T-cell (primary cell): ENCODE measurements at regions not wholly inside any gene's neighbourhood (a gene's known extent, or its start where the extent isn't known, plus 50 kb on each side); places are given as distances from the start of the nearest gene placed in this dataset.

ENCODE experiments used
- ATAC-seq, 4 experiments: fragments of 200-7000 bp in 3 of 4; fragments of 150-1000 bp in 1 of 4; cut with Tn5 transposase; replicated peaks in 1 of 4; 1 replicate in 3 of 4; 2 replicates in 1 of 4; pipeline ENCODE4 v1.10.0; 2021; ENCODE audit warnings: moderate library complexity in 3 of 4, mild to moderate bottlenecking in 2 of 4, moderate number of reproducible peaks in 1 of 4
- CTCF ChIA-PET, 2 donors: fragments of 300-600 bp; sonication (Branson Sonifier 250); formaldehyde crosslinking; loops; one replicate each; lab custom pipeline; 2022; ENCODE audit warnings: antibody characterized with exemption in 2 of 2; lab: Charles Lee
- POLR2A ChIA-PET, 2 donors: fragments of 300-600 bp; sonication (Branson Sonifier 250); formaldehyde crosslinking; loops; one replicate each; lab custom pipeline; 2022; ENCODE audit warnings: antibody characterized with exemption in 2 of 2; lab: Charles Lee
- DNase-seq, 35 experiments: peaks; one replicate each; pipeline versions ENCODE4 v3.0.0 to v3.0.0-alpha.2; 2013 to 2023
- H3K27ac ChIP-seq: one replicate; pipeline ENCODE4 v1.5.1; 2013; ENCODE audit warnings: low read length
- H3K27me3 ChIP-seq, 2 experiments: replicated peaks in 1 of 2; 1 replicate in 1 of 2; 2 replicates in 1 of 2; pipeline versions ENCODE4 v1.6.1 to v1.7.0; 2013; ENCODE audit warnings: low read length in 1 of 2, mixed read lengths in 1 of 2; ENCODE audit not compliant: control insufficient read depth in 2 of 2, insufficient read depth in 2 of 2; ENCODE audit errors: extremely low read depth in 1 of 2
- H3K36me3 ChIP-seq, 2 donors: 1 replicate in 1 of 2; 2 replicates in 1 of 2; pipeline versions ENCODE4 v1.6.1 to v1.7.0; 2013; ENCODE audit warnings: low read length in 1 of 2; ENCODE audit not compliant: control insufficient read depth in 2 of 2, insufficient read depth in 1 of 2; ENCODE audit errors: extremely low read depth in 1 of 2
- H3K4me1 ChIP-seq, 2 experiments: 1 replicate in 1 of 2; 2 replicates in 1 of 2; pipeline versions ENCODE4 v1.6.1 to v1.7.0; 2013; ENCODE audit warnings: low read length in 2 of 2, mixed read lengths in 1 of 2; ENCODE audit not compliant: insufficient read depth in 2 of 2, control insufficient read depth in 1 of 2; ENCODE audit errors: extremely low read depth in 1 of 2
- H3K4me3 ChIP-seq, 2 donors: 1 replicate in 1 of 2; 2 replicates in 1 of 2; pipeline versions ENCODE4 v1.5.1 to v1.7.0; 2013; ENCODE audit warnings: mild to moderate bottlenecking in 2 of 2, low read length in 1 of 2, moderate library complexity in 1 of 2; ENCODE audit not compliant: control insufficient read depth in 1 of 2; ENCODE audit errors: extremely low read depth in 1 of 2
- H3K9me3 ChIP-seq: 2 replicates; pipeline ENCODE4 v1.7.0; 2013
- H3K27ac Mint-ChIP-seq, 2 donors: one replicate each; pipeline ENCODE4 v1.8.0; 2020 to 2021; ENCODE audit warnings: mild to moderate bottlenecking in 2 of 2, mixed read lengths in 2 of 2
- H3K27me3 Mint-ChIP-seq, 2 donors: one replicate each; pipeline ENCODE4 v1.8.0; 2021 to 2022; ENCODE audit warnings: mixed read lengths in 2 of 2
- H3K36me3 Mint-ChIP-seq: one replicate; pipeline ENCODE4 v1.8.0; 2021; ENCODE audit warnings: mixed read lengths
- H3K4me1 Mint-ChIP-seq, 3 donors: one replicate each; pipeline ENCODE4 v1.8.0; 2020 to 2022; ENCODE audit warnings: mixed read lengths in 3 of 3, mild to moderate bottlenecking in 1 of 3
- H3K4me3 Mint-ChIP-seq, 3 donors: one replicate each; pipeline ENCODE4 v1.8.0; 2020 to 2022; ENCODE audit warnings: mild to moderate bottlenecking in 3 of 3, mixed read lengths in 3 of 3, moderate library complexity in 3 of 3
- H3K9me3 Mint-ChIP-seq, 3 donors: one replicate each; pipeline ENCODE4 v1.8.0; 2020 to 2022; ENCODE audit warnings: mixed read lengths in 3 of 3
- WGBS: methylation state at CpG from one replicate; pipeline ENCODE4 v1.1.5; 2013; ENCODE audit warnings: missing lambda C conversion rate; ENCODE audit not compliant: insufficient coverage; 5-methylcytosine and 5-hydroxymethylcytosine counted together

GRCh38 chr11:112465433-112466024 lies 204.9 kb upstream of the PLET1 start:
- no peak overlapping the region for H3K27ac Mint-ChIP-seq
- peaks cover 0 to 5% (median 5%) of the 10 kb centered on the region in 3 donors for H3K9me3 Mint-ChIP-seq
- H3K36me3 Mint-ChIP-seq = no peaks in the 10 kb centered on the region
- ChIA-PET CTCF (no interaction called here), POLR2A (no interaction called here)
- H3K27ac ChIP-seq = no peak overlapping the region
- H3K4me1 Mint-ChIP-seq = no peaks in the 10 kb centered on the region
- WGBS = 88% methylated on average over 5 of the region's 6 CpGs
- peaks cover 16 to 21% of the 10 kb centered on the region in 2 donors for H3K27me3 Mint-ChIP-seq
- H3K36me3 ChIP-seq = no peaks in the 10 kb centered on the region
- H3K9me3 ChIP-seq = no peaks in the 10 kb centered on the region
- no peak for ATAC-seq
- no peak for DNase-seq
- H3K4me3 ChIP-seq = no peak overlapping the region
- no peak overlapping the region for H3K4me3 Mint-ChIP-seq
- H3K4me1 ChIP-seq = no peaks in the 10 kb centered on the region
- peaks cover 0 to 22% of the 10 kb centered on the region in 2 experiments for H3K27me3 ChIP-seq

DNA sequence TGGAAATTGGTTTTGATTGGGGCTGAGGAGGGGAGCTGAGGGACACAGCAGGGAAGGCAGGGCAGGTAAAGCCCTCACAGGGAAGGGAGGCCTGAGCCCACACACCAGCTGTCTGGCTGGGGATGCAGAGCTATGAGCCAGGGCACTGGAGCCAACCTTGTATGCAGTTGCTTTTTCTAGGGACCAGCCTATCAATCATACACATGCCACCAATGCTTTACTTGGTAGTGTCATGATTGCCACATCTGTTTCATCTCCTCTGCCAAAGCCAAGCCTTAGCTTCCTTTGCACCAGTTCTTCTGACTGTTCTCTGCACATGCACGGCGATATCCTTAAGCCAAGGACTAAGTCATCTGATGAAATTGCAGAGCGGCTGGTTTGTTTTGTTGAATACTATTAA lies 207.1 kb upstream of the PLET1 start:
- POLR2A ChIA-PET = no interaction called here
- Histone ChIP-seq H3K27ac (no peak overlapping the region), H3K9me3 (no peaks in the 10 kb centered on the region), H3K27me3 (peaks cover 0 to 32% of the 10 kb centered on the region in 2 experiments), H3K36me3 (no peaks in the 10 kb centered on the region), H3K4me3 (no peak overlapping the region), H3K4me1 (no peaks in the 10 kb centered on the region)
- CTCF ChIA-PET = no interaction called here
- ATAC-seq = no peak
- no peaks in the 10 kb centered on the region for H3K36me3 Mint-ChIP-seq
- WGBS = no CpG with 5 or more reads among the region's 3 CpGs
- no peaks in the 10 kb centered on the region for H3K9me3 Mint-ChIP-seq
- no peaks in the 10 kb centered on the region for H3K4me1 Mint-ChIP-seq
- no peak overlapping the region for H3K27ac Mint-ChIP-seq
- no peak overlapping the region for H3K4me3 Mint-ChIP-seq
- DNase-seq = no peak
- H3K27me3 Mint-ChIP-seq = peaks cover 16 to 21% of the 10 kb centered on the region in 2 donors

DNA sequence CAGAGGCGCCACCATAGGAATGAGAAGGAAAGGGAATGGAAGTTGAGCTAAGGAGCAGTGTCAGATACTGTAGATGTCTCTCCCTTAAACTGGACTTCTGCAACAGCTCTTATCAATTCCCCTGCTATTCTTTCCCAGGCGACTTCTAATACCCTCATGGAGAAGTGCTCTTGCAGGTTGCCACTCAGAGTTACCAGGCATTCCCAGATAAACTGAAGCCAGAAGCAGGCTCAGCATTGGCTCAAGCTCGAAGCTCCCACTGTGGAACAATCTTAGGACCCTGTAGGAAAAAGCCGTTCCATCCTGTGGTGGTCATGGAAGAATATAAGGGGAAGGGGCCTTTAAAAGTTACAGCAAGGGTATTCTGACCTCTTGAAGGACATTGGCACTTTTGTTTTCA lies 208.7 kb upstream of the PLET1 start:
- Histone ChIP-seq H3K9me3 (no peaks in the 10 kb centered on the region), H3K27ac (no peak overlapping the region), H3K4me3 (no peak overlapping the region), H3K36me3 (no peaks in the 10 kb centered on the region), H3K4me1 (no peaks in the 10 kb centered on the region), H3K27me3 (peaks cover 0 to 31% of the 10 kb centered on the region in 2 experiments)
- no peak overlapping the region for H3K27ac Mint-ChIP-seq
- H3K27me3 Mint-ChIP-seq = peaks cover 17 to 20% of the 10 kb centered on the region in 2 donors
- ChIA-PET CTCF (no interaction called here), POLR2A (no interaction called here)
- DNase-seq (no peak), ATAC-seq (no peak)
- H3K36me3 Mint-ChIP-seq = no peaks in the 10 kb centered on the region
- no peak overlapping the region for H3K4me3 Mint-ChIP-seq
- H3K9me3 Mint-ChIP-seq = no peaks in the 10 kb centered on the region
- H3K4me1 Mint-ChIP-seq = no peaks in the 10 kb centered on the region
- WGBS = 68% methylated on average over 2 of the region's 4 CpGs

GRCh38 chr11:112470355-112470754 lies 209.7 kb upstream of the PLET1 start:
- Mint-ChIP-seq H3K27ac (no peak overlapping the region), H3K9me3 (no peaks in the 10 kb centered on the region), H3K27me3 (peaks cover 13 to 14% of the 10 kb centered on the region in 2 donors), H3K36me3 (no peaks in the 10 kb centered on the region), H3K4me1 (no peaks in the 10 kb centered on the region), H3K4me3 (no peak overlapping the region)
- H3K4me1 ChIP-seq = no peaks in the 10 kb centered on the region
- DNase-seq (no peak), ATAC-seq (no peak)
- peaks cover 0 to 24% of the 10 kb centered on the region in 2 experiments for H3K27me3 ChIP-seq
- H3K36me3 ChIP-seq = no peaks in the 10 kb centered on the region
- no CpG with 5 or more reads among the region's 4 CpGs for WGBS
- H3K9me3 ChIP-seq = no peaks in the 10 kb centered on the region
- POLR2A ChIA-PET = no interaction called here
- H3K4me3 ChIP-seq = no peak overlapping the region
- CTCF ChIA-PET = interaction anchor here in 1 of 2 donors (0.6 kb wide), 1 partner anchor 89 kb away, joined by 5 read pairs; no protein-coding TSS in a partner anchor
- H3K27ac ChIP-seq = no peak overlapping the region

GRCh38 chr11:112471731-112472130 lies 211.1 kb upstream of the PLET1 start:
- H3K9me3 Mint-ChIP-seq = no peaks in the 10 kb centered on the region
- Histone ChIP-seq H3K4me3 (no peak overlapping the region), H3K4me1 (no peaks in the 10 kb centered on the region), H3K36me3 (no peaks in the 10 kb centered on the region), H3K9me3 (no peaks in the 10 kb centered on the region), H3K27ac (no peak overlapping the region), H3K27me3 (peaks cover 0 to 15% of the 10 kb centered on the region in 2 experiments)
- DNase-seq (no peak), ATAC-seq (no peak)
- no peaks in the 10 kb centered on the region for H3K4me1 Mint-ChIP-seq
- ChIA-PET CTCF (no interaction called here), POLR2A (no interaction called here)
- no peak overlapping the region for H3K4me3 Mint-ChIP-seq
- 89% methylated on average over 4 of the region's 5 CpGs for WGBS
- peaks cover 4 to 5% of the 10 kb centered on the region in 2 donors for H3K27me3 Mint-ChIP-seq
- no peak overlapping the region for H3K27ac Mint-ChIP-seq
- H3K36me3 Mint-ChIP-seq = no peaks in the 10 kb centered on the region

DNA sequence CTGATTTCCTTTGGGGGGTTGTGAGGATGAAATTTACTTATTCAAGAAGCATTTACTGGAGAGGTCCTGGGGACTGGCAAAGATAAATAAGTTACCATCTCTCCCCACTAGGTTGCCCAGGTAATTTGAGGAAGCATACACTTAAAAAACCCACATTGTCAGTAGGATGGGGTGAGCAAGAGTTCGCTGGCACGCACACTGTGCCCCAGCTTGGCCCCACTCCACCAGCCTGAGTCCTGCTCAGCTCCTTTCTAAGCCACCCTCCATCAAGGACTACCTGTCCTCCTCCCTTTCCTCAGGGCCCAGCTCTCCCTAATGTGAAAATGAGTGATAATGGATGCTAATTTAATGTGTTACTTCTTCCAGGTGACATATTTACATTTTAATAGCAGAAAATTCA lies 216.5 kb upstream of the PLET1 start:
- H3K9me3 ChIP-seq = no peaks in the 10 kb centered on the region
- H3K27ac Mint-ChIP-seq = no peak overlapping the region
- H3K9me3 Mint-ChIP-seq = no peaks in the 10 kb centered on the region
- CTCF ChIA-PET = no interaction called here
- H3K36me3 ChIP-seq = no peaks in the 10 kb centered on the region
- WGBS = no CpG with 5 or more reads among the region's 2 CpGs
- no peak overlapping the region for H3K27ac ChIP-seq
- no peaks in the 10 kb centered on the region for H3K27me3 ChIP-seq
- H3K4me1 Mint-ChIP-seq = no peaks in the 10 kb centered on the region
- POLR2A ChIA-PET = no interaction called here
- no peaks in the 10 kb centered on the region for H3K36me3 Mint-ChIP-seq
- DNase-seq (no peak), ATAC-seq (no peak)
- H3K27me3 Mint-ChIP-seq = peaks cover 4 to 6% of the 10 kb centered on the region in 2 donors
- H3K4me3 ChIP-seq = no peak overlapping the region
- no peak overlapping the region for H3K4me3 Mint-ChIP-seq
- no peaks in the 10 kb centered on the region for H3K4me1 ChIP-seq
